Esophagus mucosa (tissue), 1 donor: ENCODE measurements at regions not wholly inside any gene's neighbourhood (a gene's known extent, or its start where the extent isn't known, plus 50 kb on each side); places are given as distances from the start of the nearest gene placed in this dataset.
"Not testable (repeated sequence)": the region's sequence is repeated elsewhere in the genome, so short reads cannot be mapped to it uniquely, and the experiment has no call there.

Experiments used
- ATAC-seq: fragments of 200-7000 bp; cut with Tn5 transposase; one replicate; pipeline ENCODE4 v1.9.1; 2020
- donor health status: DM: yes; HTN: yes; CAD: no.

DNA sequence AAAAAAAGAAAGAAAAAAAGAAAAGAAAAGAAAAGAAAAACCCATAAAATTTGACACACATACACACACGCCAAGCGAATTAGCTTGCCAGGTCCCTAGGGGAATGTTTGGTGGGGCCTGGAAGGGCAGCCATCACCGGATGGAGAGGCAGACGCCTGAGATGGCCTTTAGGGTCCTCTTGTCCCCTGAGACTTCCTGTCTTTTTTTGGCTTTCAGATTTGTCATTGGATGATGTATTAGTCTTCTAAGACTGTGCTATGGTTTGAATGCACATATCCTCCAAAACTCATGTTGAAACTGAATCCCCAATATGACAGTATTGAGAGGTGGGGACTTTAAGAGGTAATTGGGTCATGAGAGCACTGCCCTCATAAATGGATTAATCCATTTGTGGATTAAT, 211.8 kb downstream of the TOMM20 start:
- no peak for ATAC-seq

DNA sequence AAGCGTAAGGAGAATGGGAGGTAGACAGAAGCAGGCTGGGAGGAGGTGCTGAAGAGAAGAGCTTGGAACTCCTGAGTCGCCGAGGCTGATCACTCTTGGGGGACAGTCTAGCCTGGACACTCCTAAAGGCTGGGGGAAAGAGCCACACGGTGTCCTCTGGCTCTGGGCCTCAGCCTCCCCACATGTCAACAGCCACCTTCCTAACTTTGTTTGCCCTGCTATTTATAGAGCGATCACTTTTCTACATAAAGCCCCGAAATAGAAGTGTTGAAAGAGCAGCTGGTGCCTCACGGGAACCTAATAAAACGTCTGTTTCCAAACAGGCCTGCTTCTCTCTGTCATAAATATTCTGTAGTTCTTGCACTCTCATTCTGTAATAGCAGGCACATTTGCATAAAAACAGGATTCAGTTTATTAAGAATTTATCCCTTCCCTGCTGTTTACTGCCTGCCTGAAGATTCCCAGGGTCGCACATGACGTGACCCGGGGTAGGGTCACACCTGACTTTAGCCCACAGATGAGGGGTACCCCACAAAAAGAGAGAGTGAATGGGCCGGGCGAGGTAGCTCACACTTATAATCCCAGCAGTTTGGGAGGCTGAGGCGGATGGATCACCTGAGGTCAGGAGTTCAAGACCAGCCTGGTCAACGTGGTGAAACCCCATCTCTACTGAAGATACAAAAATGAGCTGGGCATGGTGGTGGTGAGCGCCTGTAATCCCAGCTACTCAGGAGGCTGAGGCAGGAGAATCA, 212.5 kb downstream of the TOMM20 start:
- no peak for ATAC-seq

DNA sequence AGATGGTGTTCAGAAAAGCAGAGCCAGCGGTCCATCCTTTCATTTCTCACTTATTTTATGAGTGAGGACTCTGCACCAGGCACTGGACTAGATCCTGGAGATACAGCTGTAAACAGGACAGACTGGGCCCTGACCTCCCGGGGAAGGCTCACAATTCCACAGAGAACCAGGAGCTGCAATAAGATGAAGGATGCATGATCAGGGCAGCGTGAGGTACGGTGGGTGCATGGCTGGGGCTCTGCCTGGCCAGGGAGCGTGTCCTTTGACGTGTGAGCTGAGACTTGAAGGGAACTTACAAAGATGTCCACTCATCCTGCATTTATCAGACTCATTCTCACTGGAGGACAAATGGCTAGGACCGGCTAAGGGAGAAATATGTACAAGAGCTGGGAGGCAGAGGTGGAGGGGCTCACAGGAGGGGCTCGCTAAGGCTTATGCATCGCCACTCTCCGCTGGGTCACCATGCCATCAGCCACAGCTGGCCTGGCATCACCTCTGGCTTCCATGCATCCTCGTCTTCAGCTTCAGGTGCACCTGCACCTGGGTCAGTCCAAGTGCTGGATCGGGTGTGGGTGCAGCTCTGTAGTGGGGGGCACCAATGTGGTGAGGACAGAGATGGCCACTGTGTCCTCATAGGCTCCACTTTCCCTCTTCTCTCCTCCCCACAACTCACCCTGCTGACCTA, 213.9 kb downstream of the TOMM20 start:
- ATAC-seq = no peak

DNA sequence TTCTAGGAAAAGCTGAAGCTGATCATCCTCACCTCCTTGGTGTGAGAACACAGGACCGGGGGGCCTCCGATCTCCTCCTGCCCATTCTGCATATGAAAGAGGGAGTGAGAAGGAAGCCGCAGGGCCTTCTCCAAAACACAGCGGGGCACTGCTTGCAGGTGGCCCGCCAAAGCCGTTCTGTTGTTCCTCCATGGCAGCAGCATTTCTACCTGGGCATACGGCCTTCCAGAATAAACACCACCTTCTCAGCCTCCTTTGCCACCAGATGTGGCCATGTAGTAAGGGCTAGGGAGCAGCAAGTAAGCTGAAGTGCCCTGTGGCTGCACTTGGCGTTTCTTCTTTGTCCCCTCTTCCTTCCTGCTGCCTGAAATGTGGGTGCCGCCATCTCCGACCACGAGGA, 214.9 kb downstream of the TOMM20 start:
- ATAC-seq = no peak

DNA sequence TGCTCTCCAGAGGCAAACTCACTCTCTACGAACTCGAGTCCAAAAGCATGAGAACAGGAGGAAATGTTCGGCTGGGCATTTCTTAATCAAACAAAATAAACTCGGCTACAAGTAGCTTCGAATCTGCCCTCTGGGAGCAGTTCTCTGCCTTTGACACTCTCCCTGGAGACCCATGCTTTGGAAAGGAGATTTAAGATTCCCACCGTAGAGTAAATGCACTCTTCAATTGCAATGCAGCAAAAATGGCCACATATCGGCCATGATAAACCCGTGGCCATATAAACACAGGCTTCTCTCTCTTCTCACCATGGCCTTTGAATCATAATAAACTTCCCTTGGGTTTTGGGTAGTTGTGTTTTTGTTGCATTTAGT, 215.4 kb downstream of the TOMM20 start:
- no peak for ATAC-seq

DNA sequence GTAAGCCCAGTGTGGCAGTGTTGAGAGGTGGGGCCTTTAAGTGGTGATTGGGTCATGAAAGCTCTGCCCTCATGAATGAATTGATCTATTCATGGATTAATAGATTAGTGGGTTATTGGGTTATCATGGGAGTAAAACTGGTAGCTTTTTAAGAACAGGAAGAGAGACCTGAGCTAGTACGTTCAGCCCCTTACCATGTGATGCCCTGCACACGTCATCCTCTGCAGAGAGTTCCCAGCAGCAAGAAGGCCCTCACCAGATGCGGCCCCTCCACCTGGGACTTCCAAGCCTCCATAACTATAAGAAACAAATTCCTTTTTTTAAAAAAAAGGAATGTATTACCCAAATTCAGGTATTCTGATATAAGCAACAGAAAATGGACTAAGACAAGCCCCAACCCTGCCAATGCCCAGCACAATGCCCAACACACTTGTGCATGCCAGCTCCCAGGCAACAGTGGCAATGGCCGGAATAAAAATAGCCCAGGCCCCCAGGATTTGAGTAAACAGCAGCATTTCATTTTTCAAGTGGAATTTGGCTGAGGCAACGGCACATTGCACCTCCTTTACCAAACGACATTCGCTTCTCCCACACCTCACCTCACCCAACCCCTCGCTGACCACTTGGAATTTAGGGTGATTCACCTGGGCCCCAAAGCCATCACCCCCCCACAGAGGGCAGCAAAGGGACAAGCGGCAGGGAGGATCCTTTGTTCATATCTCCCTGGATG, 215.9 kb downstream of the TOMM20 start:
- no peak for ATAC-seq

DNA sequence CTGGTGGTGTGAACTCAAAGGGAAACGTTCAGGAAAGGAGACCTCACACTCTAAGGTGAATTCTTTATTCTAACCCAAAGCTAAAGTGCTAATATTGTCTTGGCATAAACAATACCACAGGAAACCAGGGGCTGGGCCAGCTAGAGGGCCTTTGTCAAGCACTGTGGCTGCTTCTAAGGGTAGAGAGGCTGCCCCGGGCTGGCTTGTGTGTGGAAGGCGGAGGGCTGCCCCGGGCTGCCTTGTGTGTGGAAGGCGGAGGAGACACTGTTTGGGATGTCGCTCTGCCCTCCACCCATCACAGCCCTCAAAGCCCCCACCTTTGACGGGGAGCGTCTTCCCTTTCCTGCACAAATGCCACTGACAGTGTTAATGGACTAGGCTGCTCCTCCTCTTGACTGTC, 216.8 kb downstream of the TOMM20 start:
- ATAC-seq = peak; percentile 23

DNA sequence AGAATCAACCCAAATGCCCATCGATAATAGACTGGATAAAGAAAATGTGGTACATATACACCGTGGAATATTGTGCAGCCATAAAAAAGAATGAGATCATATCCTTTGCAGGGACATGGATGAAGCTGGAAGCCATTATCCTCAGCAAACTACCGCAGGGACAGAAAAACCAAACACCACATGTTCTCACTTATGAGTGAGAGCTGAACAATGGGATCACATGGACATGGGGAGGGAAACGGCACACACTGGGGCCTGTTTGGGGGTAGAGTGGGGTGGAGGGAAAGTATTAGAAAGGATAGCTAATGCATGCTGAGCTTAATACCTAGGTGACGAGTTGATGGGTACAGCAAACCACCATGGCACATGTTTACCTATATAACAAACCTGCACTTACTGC, 217.5 kb downstream of the TOMM20 start:
- not testable (repeated sequence) for ATAC-seq

DNA sequence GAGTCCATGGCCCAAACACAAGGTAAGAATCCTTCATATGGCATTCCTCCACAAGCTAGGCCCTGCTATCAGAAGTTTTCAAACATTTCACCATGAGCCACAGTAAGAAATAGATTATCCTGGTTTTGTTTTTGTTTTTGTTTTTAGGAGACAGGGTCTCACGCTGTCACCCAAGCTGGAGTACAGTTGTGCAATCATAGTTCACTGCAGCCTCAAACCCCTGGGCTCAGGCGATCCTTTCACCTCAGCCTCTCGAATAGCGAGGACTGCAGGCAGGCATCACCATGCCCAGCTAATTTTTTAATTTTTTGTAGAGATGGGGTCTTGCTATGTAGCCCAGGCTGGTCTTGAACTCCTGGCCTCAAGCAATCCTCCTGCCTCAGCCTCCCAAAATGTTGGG, 218.8 kb downstream of the TOMM20 start:
- ATAC-seq = no peak

DNA sequence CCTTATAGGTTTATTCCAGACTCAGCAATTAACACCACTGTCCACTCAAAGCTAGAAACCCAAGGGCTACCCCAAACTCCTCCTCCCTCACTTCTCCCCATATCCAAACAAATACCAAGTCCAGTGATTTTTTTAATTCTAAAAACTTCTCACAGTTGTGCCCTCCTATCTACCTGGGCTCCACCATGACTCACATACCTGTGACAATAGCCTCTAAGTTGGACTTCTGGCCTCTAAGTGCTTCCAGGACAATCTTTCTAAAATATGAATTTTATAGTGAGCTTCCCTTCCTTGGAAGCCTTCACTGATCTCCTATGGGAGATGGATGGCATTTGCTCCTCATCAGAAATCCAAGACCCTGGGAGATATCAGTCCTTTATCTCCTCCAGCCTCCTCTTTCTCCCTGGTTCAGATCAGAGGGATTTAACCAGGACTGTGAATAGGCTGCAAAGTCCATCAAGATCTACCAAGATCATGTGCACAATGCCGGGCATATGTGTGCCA, 219.3 kb downstream of the TOMM20 start:
- ATAC-seq = no peak

DNA sequence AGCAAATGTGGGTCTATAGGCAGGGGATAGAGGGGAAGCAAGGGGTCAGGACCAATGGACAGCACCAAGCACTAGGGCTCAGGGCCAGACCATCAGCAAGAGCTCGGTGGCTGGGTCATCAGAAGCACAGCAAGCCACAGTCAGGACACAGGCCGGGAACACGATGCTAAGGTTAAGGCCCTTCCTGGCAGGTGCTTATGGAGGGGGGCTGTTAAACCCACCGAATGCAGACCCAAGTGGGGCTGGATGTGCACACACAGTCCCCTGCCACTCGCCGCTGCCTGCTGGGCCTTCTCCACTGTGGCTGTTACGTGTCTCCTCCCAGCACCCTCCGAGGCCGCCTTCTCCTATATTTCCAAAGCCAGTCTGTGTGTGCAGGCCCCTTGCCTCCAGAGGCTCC, 220.1 kb downstream of the TOMM20 start:
- no peak for ATAC-seq

DNA sequence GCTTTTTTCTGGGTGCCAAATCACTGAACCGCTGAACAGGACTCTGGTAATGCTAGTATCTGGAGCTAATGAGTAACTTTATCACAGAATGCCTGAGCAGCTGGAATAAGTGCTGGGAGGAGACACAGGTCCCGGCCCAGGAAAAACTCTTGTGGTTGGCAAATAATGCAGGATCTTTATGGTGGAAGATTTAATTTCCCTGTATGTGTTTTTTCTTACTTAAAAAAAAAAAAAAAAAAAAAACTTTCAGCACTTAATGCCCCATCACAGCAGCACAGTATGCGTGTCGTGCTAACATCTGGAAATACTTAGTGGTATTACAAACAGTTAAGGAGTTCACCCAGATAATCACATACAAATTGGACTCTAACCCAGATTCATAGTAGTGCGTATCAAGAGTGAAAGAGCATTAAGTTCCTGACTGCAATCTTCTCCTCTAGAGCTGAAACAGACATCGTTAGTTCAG, 220.7 kb downstream of the TOMM20 start:
- ATAC-seq = no peak

DNA sequence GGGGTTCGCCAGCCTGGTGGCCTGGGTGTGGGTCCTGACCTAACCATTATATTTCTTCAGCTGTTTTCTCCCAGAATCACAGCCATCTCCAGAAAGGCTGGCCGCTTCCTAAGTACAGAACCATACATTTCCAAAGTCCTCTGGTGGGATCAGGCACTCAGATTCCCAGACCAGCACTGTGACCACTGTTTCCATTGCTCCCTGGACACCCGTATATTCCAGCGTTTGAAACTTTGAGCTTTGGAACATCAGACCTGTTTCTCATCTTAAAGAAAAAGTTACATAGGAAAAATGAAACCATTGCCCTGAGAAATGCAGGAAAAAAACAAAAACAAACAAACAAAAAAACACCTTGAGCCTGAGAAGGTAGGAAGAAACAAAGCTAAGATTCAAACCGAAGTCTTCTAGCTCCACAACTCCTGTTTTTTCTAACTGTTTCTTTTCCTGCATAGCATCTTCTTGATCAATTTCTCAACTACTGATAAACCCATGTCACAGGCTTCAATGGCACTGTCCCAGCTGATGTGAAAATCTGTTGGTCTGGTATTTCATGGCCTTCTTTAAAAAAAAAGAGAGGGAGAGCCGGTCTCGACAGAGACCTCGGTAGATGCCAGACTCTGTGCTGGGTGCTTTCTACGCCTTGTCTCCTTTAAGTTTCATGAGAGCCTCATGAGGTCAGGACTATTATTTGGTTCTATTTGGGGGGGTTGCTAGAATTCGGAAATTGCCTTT, 221.3 kb downstream of the TOMM20 start:
- ATAC-seq = no peak

DNA sequence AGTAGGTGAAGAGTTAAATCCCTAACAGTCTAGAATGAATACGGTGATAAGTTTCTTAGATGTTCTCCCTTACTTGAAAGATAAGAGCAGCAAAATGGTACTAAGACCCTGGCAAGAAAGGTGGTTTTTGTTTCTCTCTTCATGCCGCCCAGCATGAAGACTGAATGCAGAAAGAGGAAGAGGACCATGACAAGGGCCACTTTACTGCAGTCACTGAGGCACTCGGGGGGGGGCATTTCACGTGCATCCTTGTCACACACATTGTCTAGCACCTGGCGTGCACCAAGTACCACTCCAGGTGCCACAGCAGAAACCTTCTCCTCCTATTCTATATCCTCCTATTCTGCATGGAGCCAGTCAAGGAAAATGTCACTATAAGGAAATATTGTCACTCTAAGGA, 222.0 kb downstream of the TOMM20 start:
- ATAC-seq = no peak

DNA sequence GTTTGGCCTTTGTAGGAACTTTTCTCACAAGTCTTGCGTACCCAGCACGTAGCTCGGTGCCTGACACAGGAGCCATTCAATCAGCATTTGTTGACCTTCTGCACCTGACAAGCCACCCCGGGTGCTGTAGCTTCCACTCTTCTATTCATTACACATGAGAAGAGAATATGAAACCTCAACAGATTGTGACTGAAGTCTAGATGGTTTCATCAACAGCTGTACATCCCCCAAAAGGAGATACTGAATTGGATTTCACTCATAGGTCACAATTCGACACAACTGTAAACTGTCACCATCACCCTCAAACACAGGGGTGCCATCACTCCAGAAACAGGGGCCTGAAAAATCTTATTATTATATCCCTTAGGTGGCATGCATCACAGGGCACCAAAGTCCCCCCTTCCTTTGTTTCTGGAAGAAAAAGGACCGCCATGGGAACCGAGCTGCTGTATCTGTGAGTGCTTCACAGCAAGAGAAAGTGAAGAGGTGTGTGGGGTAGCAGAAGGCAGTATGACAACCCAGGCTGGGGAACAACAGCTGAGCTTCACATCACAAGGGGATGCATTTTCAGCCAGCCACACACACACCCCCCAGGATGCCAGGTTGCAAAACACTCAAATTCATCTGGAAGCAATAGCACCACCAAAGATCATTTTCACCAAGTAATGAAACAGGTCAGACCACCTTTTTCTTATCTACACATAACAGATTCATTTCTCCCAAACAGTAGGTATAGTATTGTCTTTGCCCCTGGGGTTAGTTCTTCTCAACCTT, 225.7 kb downstream of the TOMM20 start:
- ATAC-seq = no peak

DNA sequence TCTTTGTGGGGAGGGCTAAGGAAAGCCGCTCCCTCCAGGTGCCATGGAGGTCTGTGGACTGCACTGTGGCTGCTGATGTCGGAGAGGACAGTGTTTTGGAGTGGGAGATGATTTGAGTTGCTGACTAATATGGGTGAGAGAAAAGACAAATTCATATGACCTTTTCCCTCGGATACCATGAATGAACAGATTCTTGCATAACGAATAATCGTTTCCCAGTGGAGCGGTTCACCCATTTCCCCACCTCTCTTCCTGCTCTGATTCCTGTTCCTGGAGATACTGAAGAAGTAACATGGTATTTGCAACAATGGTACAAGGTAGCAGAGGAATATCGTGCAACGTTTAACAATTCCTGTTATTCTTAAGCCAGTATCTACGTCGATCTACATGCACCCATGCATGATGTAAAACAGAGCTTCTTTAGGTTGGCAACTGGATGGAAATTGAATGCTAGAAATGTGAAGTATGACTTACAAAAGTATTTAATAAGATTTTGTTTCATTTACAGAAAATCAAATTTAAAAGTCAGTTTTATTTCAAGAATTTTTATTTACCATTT, 227.1 kb downstream of the TOMM20 start:
- no peak for ATAC-seq

DNA sequence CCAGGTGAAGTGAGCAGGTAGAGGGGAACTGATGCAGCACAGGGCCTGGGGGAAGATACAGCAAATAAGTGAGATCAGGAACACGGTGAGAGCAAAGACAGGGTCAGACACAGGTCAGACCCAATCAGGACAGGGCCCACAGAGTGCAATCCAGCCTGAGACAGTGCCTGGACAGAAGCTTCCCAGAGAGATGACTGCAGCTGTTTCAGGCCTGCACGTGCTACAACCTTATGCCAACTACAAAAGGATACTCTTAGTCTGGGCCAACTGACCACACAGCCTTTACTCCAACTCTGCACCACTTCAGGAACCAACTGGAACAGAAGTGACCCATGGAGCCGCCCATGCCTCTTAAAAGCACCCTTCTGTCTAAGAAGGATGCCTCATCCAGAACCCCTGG, 228.0 kb downstream of the TOMM20 start:
- ATAC-seq = no peak

DNA sequence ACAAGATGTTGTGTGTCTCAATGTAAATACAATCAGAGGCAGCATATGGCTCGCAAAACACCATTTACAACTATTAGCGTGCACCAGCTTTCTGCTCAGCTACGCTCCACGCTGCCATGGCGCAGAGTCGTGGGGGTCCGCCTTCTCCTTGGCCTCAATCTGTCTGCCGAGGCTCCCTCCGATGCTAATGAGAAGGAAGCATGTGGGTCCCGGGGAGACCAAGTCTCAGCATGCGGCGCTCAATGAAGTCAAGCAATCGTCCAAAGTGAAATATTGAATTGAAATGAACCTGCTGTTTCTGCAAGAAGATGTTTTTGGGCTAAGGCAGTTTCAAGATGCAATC, 228.9 kb downstream of the TOMM20 start:
- ATAC-seq = no peak

DNA sequence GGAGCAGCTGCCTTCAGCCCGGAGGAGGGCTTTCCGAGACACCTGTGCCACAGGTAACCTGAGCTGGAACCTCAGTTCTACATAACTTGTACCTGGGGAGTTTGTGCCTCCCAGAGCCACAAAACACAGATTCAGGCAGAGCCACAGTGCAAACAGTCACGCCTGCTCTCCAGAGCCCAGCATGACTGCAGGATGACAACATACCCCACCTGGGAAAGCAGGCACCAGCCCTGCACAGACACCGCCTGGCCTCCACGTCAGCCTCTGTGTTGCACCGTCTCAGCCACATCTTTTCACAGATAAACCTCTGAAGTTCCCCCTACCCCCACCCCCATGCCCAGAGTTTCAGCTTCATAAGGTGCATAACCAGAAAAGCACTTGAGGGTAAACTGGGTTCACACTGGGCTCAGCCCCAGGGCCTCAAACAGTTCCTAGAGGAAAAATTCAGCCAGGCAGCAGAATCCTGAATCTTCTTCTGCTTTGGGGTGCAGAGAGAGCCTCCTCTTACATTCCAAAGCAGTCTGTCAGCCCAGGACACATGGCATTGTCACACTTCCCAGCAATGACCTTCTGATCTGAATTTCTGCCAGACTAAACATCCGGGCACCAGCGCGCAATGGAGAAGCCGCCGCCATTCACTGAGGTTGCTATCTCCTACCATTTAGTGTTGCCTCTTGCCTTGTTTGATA, 229.5 kb downstream of the TOMM20 start:
- ATAC-seq = peak; percentile 72

DNA sequence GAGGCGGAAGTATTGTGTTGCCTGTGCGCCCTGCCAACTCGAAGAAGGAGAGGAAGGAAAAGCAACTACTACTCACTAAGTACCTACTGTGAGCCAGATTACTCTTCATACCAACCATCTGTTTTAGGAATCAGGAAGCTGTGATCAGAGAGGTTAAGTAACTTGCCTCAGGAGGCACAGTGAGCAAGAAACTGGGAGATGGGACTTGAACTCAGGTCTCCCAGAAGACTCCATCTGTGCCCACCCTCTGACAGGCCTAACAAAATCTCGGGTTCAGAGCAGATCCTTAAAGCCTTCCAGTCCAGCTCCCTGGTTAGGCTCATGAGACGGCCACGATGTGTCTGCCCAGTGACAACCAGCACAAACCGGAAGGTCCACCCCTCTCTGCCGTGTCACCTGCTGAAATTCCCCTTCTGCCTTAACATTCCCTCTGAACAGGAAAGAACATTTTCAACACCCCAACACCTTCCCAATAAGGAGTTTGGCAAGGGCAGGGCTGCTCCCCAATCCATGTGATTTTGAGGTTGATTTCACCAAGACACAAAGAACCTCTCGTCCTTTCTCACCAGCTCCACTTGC, 230.1 kb downstream of the TOMM20 start:
- no peak for ATAC-seq
